GM10248 (cell line): ENCODE measurements at regions not wholly inside any gene's neighbourhood (a gene's known extent, or its start where the extent isn't known, plus 50 kb on each side); places are given as distances from the start of the nearest gene placed in this dataset.

Experiments
- CTCF ChIA-PET: fragments of 300-600 bp; sonication (Branson Sonifier 250); formaldehyde crosslinking; extraction: SDS; loops from one replicate; lab custom pipeline; 2021; ENCODE audit warnings: antibody characterized with exemption; lab: Yijun Ruan, JAX
- POLR2A ChIA-PET: fragments of 350-650 bp; sonication (Branson Sonifier 250); formaldehyde crosslinking; extraction: SDS; loops from one replicate; lab custom pipeline; 2020; ENCODE audit warnings: antibody characterized with exemption; lab: Yijun Ruan, JAX
- DNase-seq: peaks from one replicate; pipeline ENCODE4 v3.0.0; 2012; ENCODE audit errors: extremely low spot score
- CTCF ChIP-seq: IDR thresholded peaks from 2 replicates; pipeline ENCODE4 v1.5.1; 2012; ENCODE audit warnings: mild to moderate bottlenecking, low read depth; ENCODE audit errors: extremely low read depth, missing control alignments, control extremely low read depth

- no peak for TF ChIP-seq CTCF
- POLR2A ChIA-PET: no interaction called here
- DNase-seq: no peak
- CTCF ChIA-PET: interaction anchor here (1.0 to 2.9 kb wide), 6 partner anchors 9 to 102 kb away, joined by 3 to 21 read pairs (median 3); no protein-coding TSS in a partner anchor
Observed at GRCh38 chr3:71977525-71977924, 192.6 kb upstream of the PROK2 start.

GRCh38 chr3:71975573-71975972 is 190.6 kb upstream of the PROK2 start:
- ChIA-PET POLR2A (no interaction called here), CTCF (interaction anchor here (1.5 to 3.0 kb wide), 2 partner anchors 9 to 10 kb away, joined by 5 to 14 read pairs; no protein-coding TSS in a partner anchor)
- DNase-seq: no peak
- no peak for TF ChIP-seq CTCF

- CTCF ChIA-PET: interaction anchor here (1.0 to 3.0 kb wide), 2 partner anchors 10 to 20 kb away, joined by 3 to 14 read pairs; no protein-coding TSS in a partner anchor
- no peak for TF ChIP-seq CTCF
- no peak for DNase-seq
- POLR2A ChIA-PET: no interaction called here
Observed at GRCh38 chr3:71974786-71975185, 189.8 kb upstream of the PROK2 start.

GRCh38 chr3:71973274-71974030 is 188.5 kb upstream of the PROK2 start:
- TF ChIP-seq CTCF: no peak
- ChIA-PET CTCF (interaction anchor here (1.3 to 3.0 kb wide), 2 partner anchors 11 to 16 kb away, joined by 5 to 14 read pairs; no protein-coding TSS in a partner anchor), POLR2A (interaction anchor here (1.0 kb wide), 1 partner anchor 12 kb away, joined by 3 read pairs; no protein-coding TSS in a partner anchor)
- no peak for DNase-seq

- DNase-seq: no peak
- ChIA-PET CTCF (interaction anchor here (1.0 to 2.4 kb wide), 3 partner anchors 10 to 16 kb away, joined by 4 to 8 read pairs (median 5); no protein-coding TSS in a partner anchor), POLR2A (no interaction called here)
- TF ChIP-seq CTCF: no peak
Observed at GRCh38 chr3:71972031-71972430, 187.1 kb upstream of the PROK2 start.

- ChIA-PET CTCF (interaction anchor here (3.3 kb wide), 1 partner anchor 9 kb away, joined by 21 read pairs; no protein-coding TSS in a partner anchor), POLR2A (no interaction called here)
- no peak for DNase-seq
- no peak for TF ChIP-seq CTCF
Observed at GRCh38 chr3:71968544-71968943, 183.6 kb upstream of the PROK2 start.
